ENCODE measurements at regions not wholly inside any gene's neighbourhood (a gene's known extent, or its start where the extent isn't known, plus 50 kb on each side); places are given as distances from the start of the nearest gene placed in this dataset.

DNA sequence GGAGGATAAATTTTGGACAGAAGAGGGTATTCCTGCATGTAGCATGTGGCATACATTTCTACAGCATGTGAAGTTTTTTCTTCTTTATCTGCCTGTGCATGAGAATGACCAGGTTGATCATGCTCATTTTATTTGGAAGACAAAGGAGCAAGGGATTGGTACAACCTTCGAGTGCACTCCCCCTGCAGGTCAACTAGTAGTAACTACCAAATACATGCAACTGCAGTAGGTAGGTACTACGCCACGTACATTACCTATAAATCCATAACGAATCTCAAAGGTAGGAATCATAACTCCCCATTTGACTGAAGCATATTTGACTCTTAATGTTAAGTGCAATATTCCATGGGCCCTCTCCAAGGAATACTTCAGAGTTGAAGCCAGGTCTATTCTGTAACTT is 763.9 kb downstream of the TSN start:
- whole genome bisulfite sequencing, 3 donors, result 82 to 85% (median 85%) methylated on average over 4 of the region's 4 CpGs
- no peak for ATAC-seq
- Histone ChIP-seq H3K9me3 (no peaks in the 10 kb centered on the region), H3K27me3 (ENCODE audit: insufficient read depth in 3 of 3, low read length in 2 of 3) (no peaks in the 10 kb centered on the region), H3K36me3 (ENCODE audit: insufficient read depth in 1 of 2, low read depth in 1 of 2) (no peaks in the 10 kb centered on the region), H3K4me3 (no peak overlapping the region), H3K4me1 (no peaks in the 10 kb centered on the region), H3K27ac (no peak overlapping the region)
- DNase-seq, result no peak
- intact Hi-C loops (cut with DNase I), result no loop called here
- TF ChIP-seq, protein P1, sequence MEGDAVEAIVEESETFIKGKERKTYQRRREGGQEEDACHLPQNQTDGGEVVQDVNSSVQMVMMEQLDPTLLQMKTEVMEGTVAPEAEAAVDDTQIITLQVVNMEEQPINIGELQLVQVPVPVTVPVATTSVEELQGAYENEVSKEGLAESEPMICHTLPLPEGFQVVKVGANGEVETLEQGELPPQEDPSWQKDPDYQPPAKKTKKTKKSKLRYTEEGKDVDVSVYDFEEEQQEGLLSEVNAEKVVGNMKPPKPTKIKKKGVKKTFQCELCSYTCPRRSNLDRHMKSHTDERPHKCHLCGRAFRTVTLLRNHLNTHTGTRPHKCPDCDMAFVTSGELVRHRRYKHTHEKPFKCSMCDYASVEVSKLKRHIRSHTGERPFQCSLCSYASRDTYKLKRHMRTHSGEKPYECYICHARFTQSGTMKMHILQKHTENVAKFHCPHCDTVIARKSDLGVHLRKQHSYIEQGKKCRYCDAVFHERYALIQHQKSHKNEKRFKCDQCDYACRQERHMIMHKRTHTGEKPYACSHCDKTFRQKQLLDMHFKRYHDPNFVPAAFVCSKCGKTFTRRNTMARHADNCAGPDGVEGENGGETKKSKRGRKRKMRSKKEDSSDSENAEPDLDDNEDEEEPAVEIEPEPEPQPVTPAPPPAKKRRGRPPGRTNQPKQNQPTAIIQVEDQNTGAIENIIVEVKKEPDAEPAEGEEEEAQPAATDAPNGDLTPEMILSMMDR (IDR thresholded peaks at IDR 0.05), result no peak

DNA sequence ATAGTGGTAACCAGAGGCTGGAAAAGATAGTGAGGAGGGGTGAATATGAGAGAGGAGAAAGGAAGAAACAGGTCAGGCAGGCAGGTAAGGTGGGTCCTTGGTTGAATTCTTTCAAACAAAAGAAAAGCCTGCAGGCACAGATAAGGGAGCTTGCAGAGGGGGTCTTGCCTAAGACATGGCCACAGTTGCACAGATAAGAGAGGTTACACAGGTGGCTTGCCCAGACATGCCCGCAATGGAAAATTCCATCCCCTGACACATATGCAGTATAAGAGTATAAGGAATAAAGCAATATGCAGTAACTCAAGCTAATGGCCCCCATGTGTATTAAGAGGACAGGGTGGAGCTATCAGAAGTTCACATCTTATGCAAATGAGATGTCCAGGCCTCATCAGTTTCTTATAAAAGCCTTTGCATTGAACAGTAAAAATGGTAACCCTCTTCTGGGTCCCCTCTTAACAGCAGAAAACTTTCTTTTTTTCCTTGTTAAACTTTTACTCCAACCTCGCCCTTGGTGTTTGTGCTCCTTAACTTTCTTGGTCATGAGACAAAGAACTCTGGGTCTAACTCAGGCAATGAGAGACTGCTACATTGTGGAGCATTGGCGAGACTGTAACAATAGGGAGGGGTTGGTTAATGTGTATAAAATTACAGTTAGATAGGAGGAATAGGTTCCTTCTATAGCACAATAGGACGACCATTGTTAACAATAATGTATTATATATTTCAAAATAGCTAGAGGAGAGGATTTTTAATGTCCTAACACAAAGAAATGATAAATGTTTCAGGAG is 764.6 kb downstream of the TSN start:
- Histone ChIP-seq H3K4me3 (no peak overlapping the region), H3K36me3 (ENCODE audit: insufficient read depth in 1 of 2, low read depth in 1 of 2) (no peaks in the 10 kb centered on the region), H3K27ac (no peak overlapping the region), H3K9me3 (no peaks in the 10 kb centered on the region), H3K27me3 (ENCODE audit: insufficient read depth in 3 of 3, low read length in 2 of 3) (no peaks in the 10 kb centered on the region), H3K4me1 (no peaks in the 10 kb centered on the region)
- no peak for DNase-seq
- TF ChIP-seq, protein P1 (IDR thresholded peaks at IDR 0.05), result no peak
- WGBS, 3 donors, result 78 to 87% (median 84%) methylated on average over 4 of the region's 4 CpGs
- intact Hi-C loops (cut with DNase I), result no loop called here
- no peak for ATAC-seq

DNA sequence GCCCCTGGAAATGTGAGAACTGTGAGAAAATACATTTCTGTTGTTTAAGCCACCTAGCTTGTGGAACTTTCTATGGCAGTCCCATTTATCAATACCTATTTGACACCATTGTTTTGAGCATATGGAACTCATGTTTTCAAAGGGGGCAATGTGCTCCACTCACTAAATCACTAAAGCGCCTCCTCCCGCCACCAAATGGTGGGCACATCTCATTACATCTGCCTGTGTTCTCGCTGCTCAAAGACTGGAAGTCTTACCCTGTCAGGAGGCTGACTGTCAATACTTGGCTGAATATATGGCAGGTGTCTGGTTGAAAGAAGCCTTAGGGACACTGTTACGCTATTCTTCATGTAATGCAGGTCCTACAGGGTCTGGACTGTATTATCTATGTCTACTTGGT is 767.7 kb downstream of the TSN start:
- no peak overlapping the region for H3K27ac ChIP-seq
- H3K4me3 ChIP-seq, result no peak overlapping the region
- intact Hi-C loops (cut with DNase I), result no loop called here
- no peak for ATAC-seq
- no peaks in the 10 kb centered on the region for H3K27me3 ChIP-seq (ENCODE audit: insufficient read depth in 3 of 3, low read length in 2 of 3)
- H3K36me3 ChIP-seq (ENCODE audit: insufficient read depth in 1 of 2, low read depth in 1 of 2), result no peaks in the 10 kb centered on the region
- no peak for DNase-seq
- no peaks in the 10 kb centered on the region for H3K4me1 ChIP-seq
- no peaks in the 10 kb centered on the region for H3K9me3 ChIP-seq
- 84 to 89% (median 84%) methylated on average over 4 of the region's 4 CpGs for WGBS, 3 donors
- TF ChIP-seq, protein P1 (IDR thresholded peaks at IDR 0.05), result no peak

DNA sequence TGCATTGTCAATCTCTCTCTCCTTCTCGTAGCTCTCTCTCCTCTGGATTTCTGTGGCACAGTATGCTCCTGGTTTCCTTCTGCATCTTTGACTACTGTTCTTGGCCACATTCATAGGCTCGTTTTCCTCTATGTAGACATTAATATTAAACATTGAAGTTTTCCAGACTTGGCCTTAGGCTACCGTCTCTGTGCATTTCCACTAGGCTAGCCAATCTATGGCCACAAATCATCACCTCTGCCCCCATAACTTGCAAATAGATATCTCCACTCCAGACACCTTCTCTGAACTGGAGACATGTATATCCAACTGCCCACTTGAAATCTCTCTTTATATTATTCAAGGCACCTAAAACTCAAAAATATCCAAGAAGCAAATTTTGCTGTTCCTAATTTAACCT is 768.5 kb downstream of the TSN start:
- no peak overlapping the region for H3K27ac ChIP-seq
- H3K4me3 ChIP-seq, result no peak overlapping the region
- no peaks in the 10 kb centered on the region for H3K27me3 ChIP-seq (ENCODE audit: insufficient read depth in 3 of 3, low read length in 2 of 3)
- no peaks in the 10 kb centered on the region for H3K36me3 ChIP-seq (ENCODE audit: insufficient read depth in 1 of 2, low read depth in 1 of 2)
- 79 to 89% (median 84%) methylated on average over 3 of the region's 3 CpGs for WGBS, 3 donors
- intact Hi-C loops (cut with DNase I), result no loop called here
- ATAC-seq (no peak), DNase-seq (no peak)
- no peaks in the 10 kb centered on the region for H3K4me1 ChIP-seq
- H3K9me3 ChIP-seq, result no peaks in the 10 kb centered on the region
- TF ChIP-seq, protein P1 (IDR thresholded peaks at IDR 0.05), result no peak

DNA sequence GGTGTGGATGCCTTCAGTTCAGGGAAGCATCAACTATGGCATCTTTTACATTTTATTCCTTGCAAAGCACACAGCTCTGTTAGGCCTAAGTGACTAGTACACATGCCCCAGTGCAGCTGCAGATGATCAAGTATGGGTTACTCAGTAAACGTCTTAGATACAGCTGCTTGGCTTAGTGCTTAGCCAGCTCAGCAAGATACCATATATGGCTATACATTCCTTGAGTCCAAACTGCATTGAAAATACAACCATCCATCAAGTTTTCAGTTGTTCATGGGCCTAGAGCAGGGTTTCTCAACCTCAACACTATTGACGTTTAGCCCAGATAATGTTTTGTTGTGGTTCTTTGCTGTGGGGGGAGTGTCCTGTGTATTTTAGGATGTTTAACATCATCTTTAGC is 769.9 kb downstream of the TSN start:
- ATAC-seq (no peak), DNase-seq (no peak)
- Histone ChIP-seq H3K27ac (no peak overlapping the region), H3K36me3 (ENCODE audit: insufficient read depth in 1 of 2, low read depth in 1 of 2) (no peaks in the 10 kb centered on the region), H3K4me1 (no peaks in the 10 kb centered on the region), H3K27me3 (ENCODE audit: insufficient read depth in 3 of 3, low read length in 2 of 3) (no peaks in the 10 kb centered on the region), H3K4me3 (no peak overlapping the region), H3K9me3 (no peaks in the 10 kb centered on the region)
- TF ChIP-seq, protein P1 (IDR thresholded peaks at IDR 0.05), result no peak
- intact Hi-C loops (cut with DNase I), result no loop called here
- 27 to 37% (median 28%) methylated on average over 2 of the region's 2 CpGs for WGBS, 3 donors
